D341Med (cell line): ENCODE measurements at regions not wholly inside any gene's neighbourhood (a gene's known extent, or its start where the extent isn't known, plus 50 kb on each side); places are given as distances from the start of the nearest gene placed in this dataset.

ENCODE experiments used
- DNase-seq: peaks from one replicate; pipeline ENCODE4 v3.0.0; 2012; ENCODE audit warnings: low spot score

DNA sequence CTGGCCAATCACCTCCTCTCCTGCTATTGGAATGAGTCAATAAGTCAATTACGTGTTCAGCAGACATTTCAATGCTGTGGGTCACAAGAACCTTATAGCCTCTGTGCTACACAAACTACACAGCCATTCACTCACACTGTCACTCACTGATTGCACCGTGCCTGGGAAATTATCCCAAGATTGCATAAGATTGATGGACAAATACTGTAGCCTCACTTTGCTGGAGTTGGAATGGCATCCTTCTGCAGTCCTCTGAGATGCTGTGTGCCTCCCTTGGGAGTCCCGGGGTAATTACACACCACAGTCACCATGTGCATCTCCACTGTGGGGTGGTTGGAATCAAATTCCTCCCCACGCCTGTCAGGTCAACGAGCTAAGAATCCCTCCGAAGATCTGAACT, 358.7 kb upstream of the MGMT start:
- no peak for DNase-seq

DNA sequence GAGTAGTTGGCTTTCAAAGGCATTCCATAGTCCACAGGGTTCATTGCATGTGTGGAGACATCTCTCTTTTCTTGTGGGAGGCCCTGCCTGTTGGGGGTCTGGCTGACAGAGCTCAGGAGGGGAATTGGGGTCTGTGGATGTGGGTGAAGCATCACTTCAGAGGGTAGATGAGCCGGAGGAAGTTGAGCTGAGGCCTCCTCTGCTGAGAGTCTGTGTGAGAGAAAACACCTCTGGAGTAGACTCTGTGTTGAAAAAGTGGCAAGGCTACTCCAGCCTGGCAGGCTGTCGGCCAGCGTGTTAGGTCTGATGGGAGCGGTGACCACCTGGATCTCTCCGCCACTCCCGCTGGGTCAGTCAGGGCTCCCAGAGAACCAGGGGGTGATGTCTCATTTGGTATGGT, 358.0 kb upstream of the MGMT start:
- DNase-seq, result no peak

DNA sequence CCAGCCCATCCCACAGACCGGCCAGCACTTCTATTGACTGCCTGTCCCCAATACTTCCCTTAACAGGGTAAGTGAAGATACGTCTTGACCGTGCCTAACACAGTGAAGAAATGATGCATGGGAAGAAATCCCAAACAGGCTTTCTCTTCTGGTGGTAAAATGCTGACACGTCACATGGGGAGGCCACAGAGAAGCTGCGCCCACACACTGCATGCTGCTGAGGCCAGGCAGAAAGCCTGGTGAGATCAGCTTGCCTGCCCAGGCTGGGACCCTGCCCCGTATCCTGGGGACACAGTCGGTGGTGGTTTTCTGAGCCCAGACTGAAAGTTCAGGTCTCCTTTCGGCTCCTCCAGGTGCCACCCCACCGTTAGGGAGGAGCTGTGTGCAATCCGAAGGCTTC, 356.3 kb upstream of the MGMT start:
- no peak for DNase-seq

DNA sequence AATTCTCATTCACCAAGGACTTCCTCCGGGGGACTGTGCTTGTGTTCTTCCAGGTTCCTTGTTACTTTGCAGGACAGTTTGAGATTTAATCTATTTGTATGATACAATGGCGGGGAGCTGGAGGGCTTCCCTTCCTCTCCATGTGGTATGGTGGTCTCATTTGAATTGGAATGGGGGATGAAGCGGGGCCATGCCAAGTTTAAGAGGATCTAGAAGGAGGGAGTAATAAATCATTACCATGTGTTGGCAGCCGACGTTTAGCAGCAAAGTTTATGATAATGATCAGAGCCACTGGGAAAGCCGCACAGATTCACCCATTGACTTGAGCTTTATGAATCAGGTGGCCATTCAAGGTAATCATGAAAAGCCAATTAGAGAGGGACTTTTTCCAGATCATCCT, 355.1 kb upstream of the MGMT start:
- no peak for DNase-seq

DNA sequence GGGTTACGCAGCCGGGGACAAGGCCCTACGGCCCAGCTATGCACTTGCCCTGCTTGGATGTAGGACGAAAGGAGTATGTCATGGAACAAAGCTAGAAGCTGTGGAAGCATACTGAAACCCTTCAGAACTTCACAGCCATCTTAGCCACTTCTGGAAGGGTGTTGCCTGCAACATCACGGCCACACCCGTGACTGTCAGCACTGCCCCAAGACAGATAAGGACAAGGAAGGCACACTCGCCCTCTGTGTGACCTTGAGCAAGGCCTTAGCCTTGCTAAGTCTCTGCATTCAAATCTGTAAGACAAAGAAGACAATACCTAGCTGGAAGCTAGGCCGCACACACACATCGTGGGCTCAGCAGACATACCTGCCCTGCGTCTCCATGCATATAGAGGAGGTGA, 352.5 kb upstream of the MGMT start:
- no peak for DNase-seq

DNA sequence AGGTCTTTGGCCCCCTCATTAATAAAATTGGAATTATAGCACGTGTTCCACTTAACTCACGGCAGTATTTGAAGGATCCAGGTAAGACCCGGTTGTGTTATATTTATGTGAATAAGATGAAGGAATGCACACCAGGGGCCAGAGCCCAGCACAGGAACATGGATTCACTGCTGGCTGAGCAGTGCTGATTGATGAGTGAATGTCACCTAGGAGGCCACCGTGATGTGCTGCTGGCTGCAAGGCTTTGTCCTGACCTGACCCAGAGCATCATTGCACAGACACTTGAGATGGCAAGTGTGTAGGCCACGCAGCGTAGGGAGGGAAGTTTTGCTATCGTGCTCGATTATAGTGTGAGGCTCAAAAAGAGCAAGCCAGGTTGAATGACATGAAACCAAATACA, 350.7 kb upstream of the MGMT start:
- DNase-seq, result no peak

DNA sequence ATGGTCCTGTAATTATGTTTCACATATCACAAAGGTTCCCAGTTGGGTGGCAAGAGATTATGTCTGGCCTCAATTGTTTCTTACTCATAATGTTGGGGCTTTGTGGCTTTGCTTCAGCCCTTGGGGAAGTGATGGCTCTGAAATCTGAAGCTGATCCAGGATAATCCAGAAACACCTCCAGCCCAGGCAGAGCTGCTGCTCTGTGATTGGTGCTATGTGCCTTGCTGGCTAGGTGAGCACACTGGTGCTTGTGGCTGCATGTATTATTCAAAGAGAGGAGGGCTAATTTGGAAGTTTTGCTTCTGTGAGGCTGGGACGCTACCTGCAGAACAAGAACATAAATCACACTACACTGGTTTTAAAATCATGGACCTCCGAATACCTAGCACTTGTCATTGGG, 346.6 kb upstream of the MGMT start:
- DNase-seq, result no peak

DNA sequence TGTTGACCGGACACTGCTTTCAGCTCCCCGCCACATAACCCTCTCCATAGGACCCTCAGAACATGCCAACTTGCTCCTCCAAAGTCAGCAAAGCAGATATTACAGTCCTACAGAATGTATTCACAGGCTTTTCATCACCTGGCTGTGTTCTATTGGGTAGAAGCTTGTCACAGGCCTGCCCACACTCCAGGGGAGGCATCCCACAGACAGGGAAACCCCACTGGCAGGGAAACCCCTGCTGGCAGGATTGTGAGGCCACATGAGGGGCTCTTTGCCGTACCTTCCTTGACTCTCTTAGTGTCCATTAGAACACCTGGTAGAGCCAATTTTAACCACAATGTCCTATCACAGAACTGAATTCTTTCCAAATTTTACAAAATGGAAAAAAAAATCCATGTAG, 344.2 kb upstream of the MGMT start:
- no peak for DNase-seq

DNA sequence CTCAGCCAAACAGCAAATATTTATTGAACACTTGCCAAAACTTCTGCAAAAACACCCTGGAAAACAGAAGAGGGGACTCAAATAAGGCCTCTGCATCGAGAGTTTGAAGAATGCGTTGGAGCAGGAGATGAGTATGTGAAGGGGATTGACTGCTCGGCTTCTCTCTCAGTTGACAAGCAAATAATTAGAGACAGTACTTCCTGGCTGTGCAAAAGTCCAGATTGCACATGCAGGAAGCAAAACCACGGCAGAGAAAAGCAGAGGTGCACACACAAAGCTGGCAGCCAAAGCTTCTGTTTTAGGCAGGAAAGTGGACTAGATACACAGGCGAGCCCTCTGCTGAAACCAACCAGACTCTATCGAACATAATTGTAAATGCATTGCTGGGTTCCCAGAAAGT, 343.6 kb upstream of the MGMT start:
- no peak for DNase-seq

DNA sequence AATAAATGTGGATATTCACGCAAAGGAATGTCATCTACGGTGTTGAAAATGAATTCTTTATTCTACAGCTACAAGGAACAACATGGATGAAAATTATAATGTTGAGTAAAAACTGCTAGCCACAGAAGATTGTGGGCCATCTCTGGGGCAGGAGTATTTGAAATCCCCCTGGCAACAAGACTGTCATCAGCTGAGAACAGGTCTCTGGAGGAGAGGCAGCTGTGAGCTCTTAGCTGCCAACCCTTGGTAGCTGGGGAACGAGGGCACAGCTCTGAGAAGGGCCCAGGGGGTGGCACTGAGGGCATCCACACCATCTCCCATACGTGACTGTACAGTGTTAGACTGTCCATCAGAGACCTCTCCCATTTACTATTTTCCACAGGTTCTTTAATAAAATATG, 340.1 kb upstream of the MGMT start:
- DNase-seq, result no peak

DNA sequence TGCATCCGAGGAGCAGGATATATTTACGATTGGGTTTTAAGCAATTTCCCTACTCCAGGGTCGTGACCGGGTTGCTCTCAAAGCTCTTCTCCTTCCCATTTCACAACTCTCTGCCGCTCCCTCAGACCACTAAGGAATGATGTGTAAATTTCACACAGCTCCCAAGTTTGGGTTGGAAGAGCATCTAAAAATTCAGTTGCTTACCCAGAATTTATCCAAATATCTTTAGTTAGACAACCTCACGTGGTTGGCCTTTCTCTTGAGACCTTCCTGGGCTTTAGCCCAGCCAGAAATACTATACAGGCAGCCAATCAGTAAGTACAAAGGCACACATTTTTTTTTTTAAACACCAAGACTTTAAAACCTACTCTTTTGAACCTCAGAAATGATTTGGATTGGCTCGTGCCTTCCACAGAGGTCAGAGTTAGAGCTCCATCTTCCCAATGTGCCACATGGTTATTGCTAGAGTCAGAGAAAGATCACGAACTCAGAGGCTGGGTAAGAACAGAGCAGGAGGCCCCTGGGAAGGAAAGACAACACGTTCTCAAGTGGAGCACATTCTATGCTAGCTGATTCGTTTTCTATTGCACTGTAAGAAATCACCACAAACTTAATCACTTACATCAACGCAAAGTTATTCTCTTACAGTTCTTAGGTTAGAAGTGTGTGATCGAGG, 335.4 kb upstream of the MGMT start:
- DNase-seq, result no peak

DNA sequence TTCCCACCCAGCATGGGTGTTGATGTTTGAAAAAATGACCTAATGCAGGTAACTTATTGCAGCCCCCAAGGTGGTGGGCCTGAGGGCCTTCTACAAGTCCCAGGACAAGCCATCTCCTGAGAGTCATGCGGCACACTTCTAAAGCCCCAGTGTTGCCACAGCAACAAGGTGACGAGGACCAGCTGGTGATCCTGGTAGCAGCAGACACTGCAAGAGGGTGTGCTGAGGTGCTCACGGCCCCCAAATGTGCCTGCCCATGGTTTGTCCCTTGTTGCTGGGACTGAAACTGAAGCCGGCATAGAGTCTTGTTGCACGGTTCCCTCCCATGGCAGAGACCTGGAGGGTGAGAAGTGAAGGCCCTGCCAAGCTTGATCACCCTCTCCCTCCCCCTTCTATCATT, 333.2 kb upstream of the MGMT start:
- no peak for DNase-seq

DNA sequence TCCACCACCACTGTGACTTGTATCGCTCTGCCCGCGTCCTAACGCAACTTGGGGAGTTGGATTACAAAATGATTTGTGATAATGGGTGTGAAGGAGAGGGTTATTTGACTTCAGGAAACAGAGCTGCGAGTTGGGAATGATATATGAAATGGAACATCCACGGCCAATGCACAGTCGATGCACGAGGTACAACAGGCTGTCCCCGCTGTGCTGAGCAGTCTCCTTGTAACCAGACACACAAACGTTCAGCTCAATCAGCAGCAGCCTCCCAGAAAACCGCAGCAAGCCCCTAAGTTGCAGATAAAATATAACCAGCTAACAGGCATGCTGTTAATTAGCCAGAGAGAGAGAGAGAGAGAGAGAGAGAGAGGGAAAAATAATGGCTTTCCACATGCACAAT, 332.7 kb upstream of the MGMT start:
- DNase-seq, result no peak

DNA sequence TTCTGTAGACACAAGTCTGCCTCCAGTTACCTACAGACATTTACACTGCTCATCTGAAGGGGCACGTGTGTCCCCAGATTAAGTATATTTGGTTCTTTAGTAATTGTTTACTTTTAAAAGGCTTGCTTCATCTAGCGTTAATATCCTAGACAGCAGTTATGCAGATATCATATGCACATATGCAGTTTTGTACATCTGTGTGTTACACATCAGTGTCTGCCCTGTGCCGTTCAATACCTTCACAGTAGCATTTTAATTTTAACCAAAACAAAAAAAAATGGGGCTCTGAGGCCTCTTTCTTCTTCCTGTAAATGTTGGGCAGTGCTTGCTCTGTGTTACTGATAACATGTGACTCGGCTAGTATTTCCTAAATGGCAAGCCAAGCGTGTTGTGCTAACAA, 331.4 kb upstream of the MGMT start:
- no peak for DNase-seq

DNA sequence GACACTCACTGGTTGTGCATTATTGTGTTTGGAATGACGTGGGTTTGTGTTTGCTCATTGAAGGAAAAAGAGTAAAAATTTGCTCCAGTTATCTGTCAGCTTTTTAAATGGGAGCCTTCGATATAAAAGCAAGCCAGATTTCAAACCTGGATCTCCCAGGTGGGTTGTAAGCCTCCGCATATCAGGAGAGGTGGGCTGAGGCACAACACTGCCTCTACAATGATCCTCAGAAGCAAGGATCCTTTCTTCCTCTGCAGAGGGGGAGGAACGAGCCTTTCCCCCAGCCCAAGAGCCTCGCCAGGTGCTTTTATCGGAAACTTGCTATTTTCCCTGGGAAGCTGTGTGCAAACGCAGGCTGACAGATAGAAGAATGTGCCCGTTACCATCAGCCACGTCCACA, 331.0 kb upstream of the MGMT start:
- DNase-seq, result no peak

DNA sequence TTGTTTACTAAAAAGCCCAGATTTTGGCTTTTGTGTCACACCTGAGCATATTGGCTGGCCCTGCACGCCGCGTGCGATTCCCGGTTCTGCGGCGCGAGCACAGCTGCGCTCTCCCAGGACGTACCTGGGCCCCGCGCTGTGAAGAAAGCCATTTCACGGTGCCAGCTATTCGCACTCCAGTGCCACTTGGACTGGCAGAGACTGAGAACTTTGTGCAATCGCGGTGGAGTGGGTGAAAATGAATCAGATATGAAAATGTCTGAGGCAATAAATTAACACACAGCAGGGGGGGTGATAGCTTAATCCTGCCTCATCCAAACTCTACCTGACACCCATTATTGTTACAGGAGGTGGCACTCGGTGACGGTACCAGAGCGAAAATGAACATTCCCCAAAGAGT, 330.1 kb upstream of the MGMT start:
- DNase-seq, result no peak

DNA sequence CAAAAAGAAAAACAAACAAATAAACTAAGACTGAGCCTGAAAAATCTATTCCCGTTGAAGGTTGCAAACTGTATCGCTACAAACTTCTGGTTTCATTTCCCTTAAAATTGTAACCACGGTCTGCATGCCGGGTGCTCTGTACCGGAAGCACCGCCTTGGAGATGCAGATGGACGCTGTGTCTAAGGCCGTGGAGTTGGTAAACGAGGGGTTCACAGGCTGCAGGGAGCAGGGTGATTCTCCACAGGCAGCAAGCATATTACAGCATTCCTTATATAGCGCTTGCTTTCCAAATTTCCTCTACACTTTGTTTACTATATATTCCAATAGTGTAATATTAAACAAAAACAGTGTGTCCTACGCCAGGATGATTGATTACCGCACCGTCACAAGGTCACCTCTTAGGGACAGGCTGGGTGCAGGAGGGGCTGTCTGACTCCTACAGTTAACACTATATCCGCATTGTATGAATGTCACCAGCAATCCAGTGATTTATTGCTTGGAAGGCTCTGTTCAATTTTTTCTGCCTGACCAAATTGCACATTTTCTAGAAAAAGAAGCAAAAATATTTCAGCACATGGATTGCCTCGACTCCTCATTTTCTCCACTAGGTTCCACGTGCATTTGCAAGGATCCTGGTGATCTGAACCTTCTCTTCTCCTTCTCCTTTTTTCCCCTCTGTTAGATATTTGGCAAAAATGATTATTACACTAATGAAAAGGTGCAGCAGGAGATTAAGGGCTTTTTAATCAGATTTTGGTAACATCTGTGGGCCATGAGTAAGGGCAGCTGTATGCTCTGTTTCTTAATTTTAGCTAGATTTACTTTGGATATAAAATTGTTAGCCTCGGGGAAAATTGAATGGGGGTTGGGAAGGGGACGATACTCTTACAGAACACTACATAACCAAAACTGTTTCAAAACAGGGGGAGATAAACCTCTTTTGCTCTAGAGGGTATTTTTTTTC, 325.8 kb upstream of the MGMT start:
- no peak for DNase-seq

DNA sequence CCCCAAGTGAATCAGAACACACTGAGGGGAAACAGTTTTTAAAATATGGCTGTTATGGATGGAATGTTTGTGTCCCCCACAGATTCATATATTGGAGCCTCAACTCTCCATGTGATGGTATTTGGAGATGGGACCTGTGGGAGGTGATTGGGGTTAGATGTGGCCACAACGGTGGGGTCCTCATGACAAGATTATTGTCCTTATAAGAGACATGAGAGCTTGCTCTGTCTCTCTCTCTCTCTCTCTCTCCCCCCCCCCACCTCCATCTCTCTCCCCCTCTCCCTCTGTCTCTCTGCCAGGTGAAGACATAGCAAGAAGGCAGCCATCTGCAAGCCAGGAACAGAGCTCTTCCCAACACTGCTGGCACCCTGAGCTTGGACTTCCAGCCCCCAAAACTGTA, 315.8 kb upstream of the MGMT start:
- no peak for DNase-seq

DNA sequence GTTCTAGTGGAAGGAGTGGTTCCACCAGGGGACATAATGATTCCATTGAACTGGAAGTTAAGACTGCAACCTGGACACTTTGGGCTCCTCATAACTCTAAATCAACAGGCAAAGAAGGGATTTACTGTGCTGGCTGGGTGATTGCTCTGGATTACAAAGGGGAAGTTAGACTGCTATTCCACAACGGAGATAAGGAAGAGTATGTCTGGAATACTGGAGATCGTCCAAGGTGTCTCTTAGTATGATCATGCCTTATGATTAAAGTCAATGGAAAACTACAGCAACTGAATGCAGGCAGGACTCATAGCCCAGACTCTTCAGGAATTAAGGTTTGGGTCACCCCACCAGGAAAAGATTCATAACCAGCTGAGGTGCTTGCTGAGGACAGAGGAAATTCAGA, 310.6 kb upstream of the MGMT start:
- DNase-seq, result no peak

DNA sequence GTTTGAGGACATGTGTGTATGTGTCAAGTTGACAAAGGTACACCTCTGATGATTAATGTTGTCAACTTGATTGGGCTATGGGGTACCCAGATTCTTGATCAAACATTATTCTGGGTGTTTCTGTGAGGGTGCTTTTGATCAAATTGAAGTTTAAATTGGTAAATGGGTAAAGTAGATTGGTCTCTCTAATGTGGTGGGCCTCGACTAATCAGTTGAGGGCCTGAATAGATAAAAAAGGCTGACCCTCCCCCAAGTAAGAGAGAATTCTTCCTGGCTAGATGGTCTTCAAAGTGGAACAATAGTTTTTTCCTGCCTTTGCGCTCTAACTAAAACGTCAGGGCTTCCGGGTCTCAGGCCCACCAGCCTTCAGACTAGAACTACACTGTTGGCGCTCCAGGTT, 309.9 kb upstream of the MGMT start:
- no peak for DNase-seq

DNA sequence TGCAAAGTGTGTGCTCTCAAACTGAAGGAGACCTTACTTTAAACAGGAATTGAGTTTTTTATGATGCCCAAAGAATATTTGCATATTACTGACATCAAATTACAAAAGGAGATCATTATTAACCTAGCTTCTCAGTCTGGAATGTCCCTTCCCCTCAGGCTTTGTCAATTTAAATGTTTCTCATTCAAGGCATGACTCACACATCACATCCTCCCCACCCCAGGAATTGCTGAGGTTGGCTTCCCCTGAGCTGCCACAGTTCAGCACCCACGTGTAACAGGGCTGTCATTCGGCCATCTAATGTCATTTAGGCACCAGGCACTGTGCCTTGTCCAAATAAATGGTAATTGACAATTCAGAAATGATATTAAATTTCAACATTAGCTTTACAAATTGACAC, 305.9 kb upstream of the MGMT start:
- DNase-seq, result no peak

DNA sequence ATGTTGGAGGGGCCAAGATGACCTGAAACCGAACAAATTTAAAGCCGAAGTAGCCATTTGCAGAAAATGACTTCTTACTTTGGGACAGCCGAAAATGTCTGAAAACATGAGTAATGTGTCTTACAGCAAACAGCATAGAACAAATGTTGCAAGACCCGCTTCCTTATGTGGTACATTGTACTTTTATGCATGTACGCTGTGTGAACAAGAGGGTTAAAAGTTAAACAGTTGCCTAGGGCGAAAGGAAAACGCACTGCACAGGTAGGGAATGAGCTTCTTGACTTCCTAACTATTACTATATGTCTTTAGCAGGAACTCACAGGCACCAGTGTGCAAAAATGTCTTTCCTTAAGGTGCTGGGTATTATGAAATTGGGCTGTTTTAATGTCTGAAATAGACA, 303.5 kb upstream of the MGMT start:
- no peak for DNase-seq

DNA sequence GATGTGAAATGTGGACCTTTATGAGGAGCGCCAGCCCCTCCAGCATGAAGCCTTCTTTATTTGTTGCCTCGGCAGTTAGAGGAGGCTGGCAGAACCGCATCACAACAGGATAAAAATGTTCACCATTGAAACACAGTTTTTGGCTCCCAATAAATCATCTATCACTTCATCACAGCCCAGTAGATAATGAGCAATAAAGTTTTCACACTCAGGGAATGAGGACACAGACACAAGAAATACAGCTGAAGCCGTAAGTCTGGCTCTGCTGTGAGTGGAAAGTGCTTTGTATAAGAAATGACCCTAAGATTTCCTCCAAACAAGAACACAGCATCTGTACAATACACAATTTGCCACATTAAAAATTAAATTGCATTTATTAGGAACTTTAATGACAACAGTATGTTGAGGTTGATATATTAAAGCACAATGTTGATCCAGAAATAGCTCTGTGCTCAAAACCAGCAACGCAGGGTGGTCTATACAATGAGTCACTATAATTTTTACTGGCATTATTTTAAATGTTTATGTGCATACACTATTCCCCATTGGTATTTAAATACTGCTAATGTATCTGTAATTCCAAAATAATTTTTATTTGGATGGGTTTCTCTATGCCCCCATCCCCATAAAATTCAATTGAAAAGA, 301.8 kb upstream of the MGMT start:
- DNase-seq, result no peak
